ENCODE measurements at regions not wholly inside any gene's neighbourhood (a gene's known extent, or its start where the extent isn't known, plus 50 kb on each side); places are given as distances from the start of the nearest gene placed in this dataset.
"Not testable (repeated sequence)": the region's sequence is repeated elsewhere in the genome, so short reads cannot be mapped to it uniquely, and the experiment has no call there.

- DNase-seq (ENCODE audit: low read depth in 4 of 4, low spot score in 3 of 4) = not testable (repeated sequence)
Observed at GRCh38 chr9:93748827-93749226, 172.4 kb downstream of the PHF2 start.

GRCh38 chr9:93731963-93732362, 155.6 kb downstream of the PHF2 start:
- DNase-seq (ENCODE audit: low read depth in 4 of 4, low spot score in 3 of 4) = no peak

GRCh38 chr9:93730648-93731047, 154.3 kb downstream of the PHF2 start:
- DNase-seq (ENCODE audit: low read depth in 4 of 4, low spot score in 3 of 4) = no peak

- DNase-seq (ENCODE audit: low read depth in 4 of 4, low spot score in 3 of 4) = no peak
Observed at GRCh38 chr9:93730217-93730616, 153.8 kb downstream of the PHF2 start.

All from right renal pelvis (tissue), 4 donors.